ENCODE measurements at regions not wholly inside any gene's neighbourhood (a gene's known extent, or its start where the extent isn't known, plus 50 kb on each side); places are given as distances from the start of the nearest gene placed in this dataset.

GRCh38 chr10:2043379-2043778, 306.1 kb upstream of the ADARB2 start:
- Histone ChIP-seq H3K56ac (ENCODE audit: insufficient read length, low read depth, low read length) (no peak overlapping the region), H3K18ac (ENCODE audit: insufficient read length, low read depth, low read length) (no peak overlapping the region), H3K27ac (ENCODE audit: insufficient read length, low read depth, low read length) (no peak overlapping the region), H4K8ac (replicated peaks; ENCODE audit: insufficient read length, low read depth, low read length) (no peak overlapping the region), H4K20me1 (ENCODE audit: control insufficient read depth, insufficient read depth, insufficient read length) (no peaks in the 10 kb centered on the region), H3K4me1 (ENCODE audit: insufficient read depth, low read length) (no peaks in the 10 kb centered on the region), H2BK5ac (ENCODE audit: insufficient read length, low read length) (no peak overlapping the region), H3K9me3 (ENCODE audit: control insufficient read depth, low read depth, low read length) (no peaks in the 10 kb centered on the region), H2BK120ac (ENCODE audit: low read depth, low read length, poor library complexity, severe bottlenecking) (no peak overlapping the region), H3K79me1 (ENCODE audit: insufficient read depth, low read depth, low read length, poor library complexity, severe bottlenecking) (no peaks in the 10 kb centered on the region), H2BK15ac (ENCODE audit: low read depth, low read length) (no peak overlapping the region), H3K23me2 (ENCODE audit: insufficient read length, low read depth, low read length, poor library complexity, severe bottlenecking) (no peaks in the 10 kb centered on the region), H3K14ac (ENCODE audit: insufficient read depth, low read length) (no peak overlapping the region), H3K4me2 (ENCODE audit: insufficient read depth, insufficient read length, low read length) (no peak overlapping the region), H3T11ph (ENCODE audit: low read length) (no peak overlapping the region), H3K27me3 (ENCODE audit: insufficient read depth, low read length) (no peaks in the 10 kb centered on the region), H2BK20ac (ENCODE audit: low read depth, low read length, poor library complexity, severe bottlenecking) (no peak overlapping the region), H2AK5ac (ENCODE audit: insufficient read length, low read length) (no peak overlapping the region), H3K9ac (ENCODE audit: extremely low read depth, insufficient read length, low read length) (no peak overlapping the region), H2AFZ (ENCODE audit: low read length) (no peak overlapping the region), H4K91ac (ENCODE audit: insufficient read length, low read depth, low read length) (no peak overlapping the region), H3K79me2 (ENCODE audit: insufficient read depth, low read length) (no peaks in the 10 kb centered on the region), H4K5ac (ENCODE audit: insufficient read length, low read depth, low read length) (no peak overlapping the region), H2BK12ac (ENCODE audit: insufficient read length, low read depth, low read length) (no peak overlapping the region), H3K23ac (ENCODE audit: insufficient read length, low read depth, low read length) (no peak overlapping the region), H3K4ac (ENCODE audit: low read depth, low read length) (no peak overlapping the region)
- TF ChIP-seq CTCF (conservative IDR thresholded peaks at IDR 0.05) = no peak
- no peak overlapping the region for H3K4me3 Mint-ChIP-seq
- H3K4me1 Mint-ChIP-seq = no peaks in the 10 kb centered on the region; a peak in 1 of 4 replicates
- no peaks in the 10 kb centered on the region for H3K36me3 Mint-ChIP-seq (ENCODE audit: insufficient read depth in 1 of 3, low read depth in 3 of 3)
- no CpG with 5 or more reads among the region's 8 CpGs for WGBS (ENCODE audit: extremely low coverage, insufficient read length, low lambda C conversion rate)
- H3K9me3 Mint-ChIP-seq = no peaks in the 10 kb centered on the region; a peak in 1 of 5 replicates
- no peak overlapping the region for H3K27ac Mint-ChIP-seq
- DNase-seq = no peak
- H3K27me3 Mint-ChIP-seq (ENCODE audit: low read depth) = no peaks in the 10 kb centered on the region; the same call in 1 of the 2 replicates
